Mesothelial cell of epicardium (in vitro differentiated cells): ENCODE measurements at regions not wholly inside any gene's neighbourhood (a gene's known extent, or its start where the extent isn't known, plus 50 kb on each side); places are given as distances from the start of the nearest gene placed in this dataset.

ENCODE experiments used
- DNase-seq, 2 experiments: peaks; one replicate each; pipeline ENCODE4 v3.0.0; 2021; ENCODE audit warnings: low spot score in 2 of 2; ENCODE audit not compliant: unreplicated experiment in 2 of 2
- H3K27ac Mint-ChIP-seq: 2 replicates; pipeline ENCODE4 v1.8.0; 2021; ENCODE audit warnings: mixed read lengths
- H3K27me3 Mint-ChIP-seq: 2 replicates; pipeline ENCODE4 v1.8.0; 2021; ENCODE audit warnings: low read depth, mixed read lengths
- H3K36me3 Mint-ChIP-seq: 2 replicates; pipeline ENCODE4 v1.8.0; 2021; ENCODE audit warnings: mixed read lengths
- H3K4me1 Mint-ChIP-seq: 2 replicates; pipeline ENCODE4 v1.8.0; 2021; ENCODE audit warnings: mixed read lengths
- H3K4me3 Mint-ChIP-seq: 2 replicates; pipeline ENCODE4 v1.8.0; 2021; ENCODE audit warnings: mild to moderate bottlenecking, moderate library complexity, mixed read lengths
- H3K9me3 Mint-ChIP-seq: 2 replicates; pipeline ENCODE4 v1.8.0; 2021; ENCODE audit warnings: mixed read lengths
- TF ChIP-seq, protein P1 (sequence below): fragments of 200-600 bp; sonication (generic); IDR thresholded peaks from one replicate; pipeline ENCODE4 v1.5.0; 2021; ENCODE audit warnings: antibody characterized with exemption; ENCODE audit not compliant: unreplicated experiment

DNA sequence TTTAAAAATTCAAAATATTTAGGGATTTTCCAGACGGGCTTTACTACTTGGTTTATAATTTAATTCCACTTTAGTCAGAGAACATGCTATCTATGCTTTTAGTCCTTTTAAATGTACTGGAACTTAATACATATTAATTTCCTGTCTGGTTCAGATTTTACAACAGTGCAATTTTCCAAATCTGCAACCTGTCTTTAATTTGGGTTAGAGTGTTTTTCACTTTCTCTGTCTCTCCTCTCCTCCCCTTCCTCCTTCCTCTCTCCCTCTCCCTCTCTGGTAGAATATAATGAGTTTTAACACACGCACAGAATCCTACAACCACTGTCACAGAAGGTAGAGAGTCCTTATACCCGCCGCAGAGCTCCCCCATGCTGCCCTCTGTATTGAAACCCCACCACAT lies 950.7 kb downstream of the BRD1 start:
- Mint-ChIP-seq H3K4me1 (no peaks in the 10 kb centered on the region), H3K4me3 (no peak overlapping the region), H3K36me3 (no peaks in the 10 kb centered on the region), H3K27me3 (peaks cover 55% of the 10 kb centered on the region), H3K9me3 (no peaks in the 10 kb centered on the region), H3K27ac (no peak overlapping the region)
- TF ChIP-seq, protein P1, sequence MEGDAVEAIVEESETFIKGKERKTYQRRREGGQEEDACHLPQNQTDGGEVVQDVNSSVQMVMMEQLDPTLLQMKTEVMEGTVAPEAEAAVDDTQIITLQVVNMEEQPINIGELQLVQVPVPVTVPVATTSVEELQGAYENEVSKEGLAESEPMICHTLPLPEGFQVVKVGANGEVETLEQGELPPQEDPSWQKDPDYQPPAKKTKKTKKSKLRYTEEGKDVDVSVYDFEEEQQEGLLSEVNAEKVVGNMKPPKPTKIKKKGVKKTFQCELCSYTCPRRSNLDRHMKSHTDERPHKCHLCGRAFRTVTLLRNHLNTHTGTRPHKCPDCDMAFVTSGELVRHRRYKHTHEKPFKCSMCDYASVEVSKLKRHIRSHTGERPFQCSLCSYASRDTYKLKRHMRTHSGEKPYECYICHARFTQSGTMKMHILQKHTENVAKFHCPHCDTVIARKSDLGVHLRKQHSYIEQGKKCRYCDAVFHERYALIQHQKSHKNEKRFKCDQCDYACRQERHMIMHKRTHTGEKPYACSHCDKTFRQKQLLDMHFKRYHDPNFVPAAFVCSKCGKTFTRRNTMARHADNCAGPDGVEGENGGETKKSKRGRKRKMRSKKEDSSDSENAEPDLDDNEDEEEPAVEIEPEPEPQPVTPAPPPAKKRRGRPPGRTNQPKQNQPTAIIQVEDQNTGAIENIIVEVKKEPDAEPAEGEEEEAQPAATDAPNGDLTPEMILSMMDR: no peak
- DNase-seq: no peak

GRCh38 chr22:48874956-48875355 lies 952.7 kb downstream of the BRD1 start:
- H3K27me3 Mint-ChIP-seq: peaks cover 55% of the 10 kb centered on the region
- TF ChIP-seq, protein P1: no peak
- no peak overlapping the region for H3K4me3 Mint-ChIP-seq
- no peak for DNase-seq
- no peaks in the 10 kb centered on the region for H3K4me1 Mint-ChIP-seq
- H3K36me3 Mint-ChIP-seq: no peaks in the 10 kb centered on the region
- no peak overlapping the region for H3K27ac Mint-ChIP-seq
- peaks cover 5% of the 10 kb centered on the region for H3K9me3 Mint-ChIP-seq

- H3K27ac Mint-ChIP-seq: no peak overlapping the region
- no peak for DNase-seq
These were observed 954.5 kb downstream of the BRD1 start for GRCh38 chr22:48873191-48873520.

DNA sequence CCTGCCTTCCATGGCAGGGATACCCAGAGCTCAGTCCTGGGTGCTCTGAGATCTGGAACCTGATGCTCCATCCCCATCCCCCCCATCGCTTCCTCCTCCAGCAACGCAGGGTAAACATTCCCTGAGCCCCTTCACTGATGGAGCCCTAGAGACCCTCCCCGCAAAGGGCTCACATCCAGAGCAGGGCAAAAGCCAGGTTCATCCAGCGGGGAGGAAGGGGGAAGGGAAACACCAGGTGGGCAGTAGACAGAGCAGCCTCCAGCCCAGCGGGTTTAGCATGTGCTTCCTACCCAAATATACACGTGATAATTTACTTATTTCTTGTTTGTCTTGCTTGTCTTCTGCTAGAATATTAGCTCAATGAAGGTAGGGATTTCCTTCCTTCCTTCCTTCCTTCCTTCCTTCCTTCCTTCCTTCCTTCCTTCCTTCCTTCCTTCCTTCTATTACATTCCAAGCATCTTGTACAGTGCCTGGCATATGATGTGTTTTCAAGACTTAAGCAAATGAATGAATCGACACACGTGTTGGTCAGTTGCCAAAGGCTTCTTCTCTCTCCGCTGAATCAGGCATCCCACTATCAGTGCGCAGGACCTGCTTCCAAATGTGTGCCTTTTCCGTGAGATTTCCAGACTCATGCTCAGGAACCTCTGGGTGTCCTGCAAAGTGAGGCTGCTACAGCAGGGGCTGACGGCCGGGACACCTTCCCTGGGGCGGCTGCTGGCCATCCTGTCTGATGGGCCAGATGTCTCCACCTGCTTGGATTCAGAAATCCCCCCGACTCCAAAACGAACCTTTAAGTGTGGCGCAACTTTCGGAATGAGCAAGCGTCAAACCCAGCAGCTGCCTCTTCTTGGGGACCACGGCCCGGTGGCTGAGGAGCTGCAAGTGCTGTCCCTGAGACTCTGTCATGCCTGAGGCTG lies 955.1 kb downstream of the BRD1 start:
- Mint-ChIP-seq H3K27me3 (peaks cover 46% of the 10 kb centered on the region), H3K9me3 (peaks cover 5% of the 10 kb centered on the region), H3K27ac (no peak overlapping the region), H3K4me3 (no peak overlapping the region), H3K36me3 (no peaks in the 10 kb centered on the region), H3K4me1 (peaks cover 7% of the 10 kb centered on the region)
- no peak for DNase-seq
- TF ChIP-seq, protein P1: no peak

More at GRCh38 chr22:48873191-48873520, 954.5 kb downstream of the BRD1 start:
- Mint-ChIP-seq H3K4me1 (peaks cover 2% of the 10 kb centered on the region), H3K36me3 (no peaks in the 10 kb centered on the region), H3K4me3 (no peak overlapping the region), H3K9me3 (peaks cover 5% of the 10 kb centered on the region), H3K27me3 (peaks cover 49% of the 10 kb centered on the region)
- TF ChIP-seq, protein P1: no peak

DNA sequence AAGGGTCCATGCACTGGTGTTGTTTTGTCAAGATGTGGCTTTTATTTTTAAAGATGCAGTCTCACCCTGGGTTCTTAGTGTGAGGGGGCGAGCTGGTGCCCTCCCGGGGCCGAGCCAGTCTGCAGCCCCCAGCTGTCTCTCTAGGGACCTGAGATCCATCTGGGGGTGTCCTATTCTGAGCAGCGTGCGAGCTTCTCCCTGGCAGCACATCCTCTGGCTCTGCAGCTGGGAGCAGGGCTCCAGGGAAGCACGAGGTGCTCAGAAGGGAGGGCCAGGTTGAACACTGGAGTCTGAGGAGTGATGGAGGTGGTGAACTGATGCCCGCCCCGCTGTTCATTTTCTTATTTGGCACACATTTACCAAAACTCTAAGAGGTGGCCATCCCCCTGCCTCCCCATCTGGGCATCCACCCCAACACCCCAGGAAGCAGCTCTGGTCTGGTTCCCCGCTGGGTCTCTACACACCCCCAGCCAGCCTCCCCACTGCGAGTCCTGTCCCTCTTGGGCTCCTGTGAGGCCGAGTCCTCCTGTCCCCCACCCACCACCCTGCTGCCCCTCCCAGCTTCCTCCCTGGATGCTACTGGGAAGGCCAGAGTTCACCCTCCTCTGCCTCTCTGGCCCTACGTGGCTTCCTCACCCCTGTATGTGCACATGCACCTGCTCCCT lies 956.4 kb downstream of the BRD1 start:
- Mint-ChIP-seq H3K9me3 (peaks cover 5% of the 10 kb centered on the region), H3K27me3 (peaks cover 41% of the 10 kb centered on the region), H3K4me3 (no peak overlapping the region), H3K27ac (no peak overlapping the region), H3K4me1 (peaks cover 11% of the 10 kb centered on the region), H3K36me3 (no peaks in the 10 kb centered on the region)
- DNase-seq: no peak
- TF ChIP-seq, protein P1: no peak
